Stimulated activated naive CD4-positive, alpha-beta T cell (primary cell): ENCODE measurements at regions not wholly inside any gene's neighbourhood (a gene's known extent, or its start where the extent isn't known, plus 50 kb on each side); places are given as distances from the start of the nearest gene placed in this dataset.

ENCODE experiments used
- DNase-seq, 6 experiments: peaks; one replicate each; lab custom pipeline; 2025; lab: John Stamatoyannopoulos, UW

GRCh38 chr6:74879976-74880375, 325.9 kb downstream of the COL12A1 start:
- no peak for DNase-seq

- DNase-seq: no peak
These were observed 326.6 kb downstream of the COL12A1 start for GRCh38 chr6:74879234-74879633.

GRCh38 chr6:74875193-74875592, 330.7 kb downstream of the COL12A1 start:
- no peak for DNase-seq

- DNase-seq: no peak
These were observed 332.9 kb downstream of the COL12A1 start for GRCh38 chr6:74872754-74873476.

GRCh38 chr6:74871757-74872156, 334.1 kb downstream of the COL12A1 start:
- no peak for DNase-seq

- no peak for DNase-seq
These were observed 335.4 kb downstream of the COL12A1 start for GRCh38 chr6:74870403-74870802.

GRCh38 chr6:74867291-74867690, 338.6 kb downstream of the COL12A1 start:
- DNase-seq: no peak

GRCh38 chr6:74863968-74864367, 341.9 kb downstream of the COL12A1 start:
- no peak for DNase-seq

GRCh38 chr6:74860456-74860855, 345.4 kb downstream of the COL12A1 start:
- DNase-seq: no peak

- DNase-seq: no peak
These were observed 348.7 kb downstream of the COL12A1 start for GRCh38 chr6:74857157-74857556.

- DNase-seq: no peak
These were observed 351.9 kb downstream of the COL12A1 start for GRCh38 chr6:74853991-74854390.

GRCh38 chr6:74851596-74851995, 354.3 kb downstream of the COL12A1 start:
- DNase-seq: no peak

GRCh38 chr6:74840953-74841352, 364.9 kb downstream of the COL12A1 start:
- DNase-seq: no peak

GRCh38 chr6:74834967-74835366, 370.9 kb downstream of the COL12A1 start:
- no peak for DNase-seq

GRCh38 chr6:74826263-74826662, 379.6 kb downstream of the COL12A1 start:
- DNase-seq: no peak

- DNase-seq: no peak
These were observed 391.4 kb downstream of the COL12A1 start for GRCh38 chr6:74814440-74814839.

GRCh38 chr6:74807674-74808073, 398.2 kb downstream of the COL12A1 start:
- DNase-seq: no peak

GRCh38 chr6:74805916-74806696, 399.7 kb downstream of the COL12A1 start:
- DNase-seq: no peak

GRCh38 chr6:74798302-74798701, 407.6 kb downstream of the COL12A1 start:
- DNase-seq: no peak

GRCh38 chr6:74785236-74785635, 420.6 kb downstream of the COL12A1 start:
- DNase-seq: no peak

- no peak for DNase-seq
These were observed 423.5 kb downstream of the COL12A1 start for GRCh38 chr6:74782346-74782745.

- DNase-seq: no peak
These were observed 425.0 kb downstream of the COL12A1 start for GRCh38 chr6:74780831-74781230.

- DNase-seq: no peak
These were observed 437.1 kb downstream of the COL12A1 start for GRCh38 chr6:74768738-74769137.

GRCh38 chr6:74768120-74768519, 437.7 kb downstream of the COL12A1 start:
- no peak for DNase-seq
